ENCODE measurements at regions not wholly inside any gene's neighbourhood (a gene's known extent, or its start where the extent isn't known, plus 50 kb on each side); places are given as distances from the start of the nearest gene placed in this dataset.
A peak's percentile ranks its signal among the peaks of the same experiment; 100 is the strongest.
"Not testable (repeated sequence)": the region's sequence is repeated elsewhere in the genome, so short reads cannot be mapped to it uniquely, and the experiment has no call there.

DNA sequence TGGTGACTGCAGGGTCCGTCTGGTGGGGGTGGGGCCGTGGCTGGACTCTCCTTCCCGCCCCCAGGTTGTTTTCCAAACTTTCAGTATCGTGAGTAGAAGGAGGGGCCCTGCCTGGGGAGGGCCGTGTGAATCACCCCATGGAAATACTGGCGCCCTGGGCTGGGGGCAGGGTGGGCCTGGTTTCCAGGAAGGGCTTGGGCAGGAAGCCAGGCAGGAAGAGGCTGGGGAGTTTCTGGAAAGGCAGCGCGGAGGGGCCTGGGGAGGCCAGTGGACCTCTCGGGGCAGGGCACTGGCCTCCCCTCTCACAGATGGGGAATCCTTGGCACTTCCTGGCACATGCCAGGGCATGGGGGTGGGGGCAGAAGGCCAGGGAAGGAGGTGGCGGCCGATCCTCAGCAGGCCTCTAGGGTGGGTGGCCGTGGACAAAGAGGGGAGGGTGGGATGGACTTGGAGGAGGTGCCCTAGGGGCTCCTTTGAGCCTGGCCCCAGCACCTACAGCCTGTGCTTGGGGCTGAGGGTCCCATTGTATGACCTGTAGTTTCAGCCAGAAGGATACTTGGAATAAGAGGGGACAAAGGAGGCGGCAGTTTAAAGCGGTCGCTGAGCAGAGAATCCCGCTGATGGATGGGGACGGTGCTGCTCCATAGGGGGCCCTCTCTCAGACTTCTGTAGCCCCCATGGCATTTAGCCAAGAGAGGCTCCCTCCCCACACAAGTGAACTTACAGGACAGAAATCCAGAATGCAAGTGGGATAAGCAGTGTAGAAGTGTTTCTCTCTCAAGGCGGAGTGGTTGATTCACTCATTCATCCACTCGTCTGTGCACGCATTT is 56.5 kb upstream of the GATA2 start:
- peak; percentile 88 for DNase-seq (ENCODE audit: low read depth)

DNA sequence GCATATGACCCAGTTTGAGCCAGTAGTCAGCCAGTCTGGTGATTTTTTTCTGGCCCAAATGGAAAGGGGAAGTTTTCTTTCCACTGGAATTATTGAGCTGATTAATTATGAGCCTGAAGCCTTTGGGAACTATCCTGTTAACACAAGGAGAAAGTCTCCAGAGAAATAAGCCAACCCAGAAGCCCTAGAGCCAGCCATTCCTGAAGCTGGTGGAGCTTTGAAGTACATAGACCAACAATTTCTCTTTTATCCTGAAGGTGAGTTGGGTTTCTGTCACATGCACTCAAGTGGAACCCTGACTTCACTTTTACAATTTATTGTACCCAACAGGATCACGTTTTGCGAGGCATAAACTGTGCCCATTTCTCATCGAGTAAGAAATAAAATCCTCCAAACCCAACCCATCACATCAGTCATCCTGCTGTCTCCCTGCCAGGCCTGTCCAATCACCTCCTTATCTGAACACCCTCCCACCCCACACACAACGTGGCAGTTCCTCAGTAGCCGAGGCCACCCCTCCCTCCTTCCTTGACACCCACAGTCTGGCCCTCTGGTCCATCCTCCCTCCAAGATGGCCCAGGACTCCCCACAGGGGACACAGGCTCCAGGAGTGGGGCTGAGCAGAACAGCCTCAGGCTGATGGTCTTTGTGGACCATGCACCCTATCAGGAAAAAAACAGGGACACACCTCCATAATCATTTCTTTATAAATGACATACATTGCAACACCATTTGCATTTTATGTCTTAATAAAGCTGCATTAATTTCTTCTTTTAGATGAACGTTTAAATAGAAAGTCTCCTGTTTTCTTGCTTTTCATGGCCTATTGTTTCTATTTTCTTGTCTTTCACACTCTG is 55.7 kb upstream of the GATA2 start:
- peak; percentile 54 for DNase-seq (ENCODE audit: low read depth)

DNA sequence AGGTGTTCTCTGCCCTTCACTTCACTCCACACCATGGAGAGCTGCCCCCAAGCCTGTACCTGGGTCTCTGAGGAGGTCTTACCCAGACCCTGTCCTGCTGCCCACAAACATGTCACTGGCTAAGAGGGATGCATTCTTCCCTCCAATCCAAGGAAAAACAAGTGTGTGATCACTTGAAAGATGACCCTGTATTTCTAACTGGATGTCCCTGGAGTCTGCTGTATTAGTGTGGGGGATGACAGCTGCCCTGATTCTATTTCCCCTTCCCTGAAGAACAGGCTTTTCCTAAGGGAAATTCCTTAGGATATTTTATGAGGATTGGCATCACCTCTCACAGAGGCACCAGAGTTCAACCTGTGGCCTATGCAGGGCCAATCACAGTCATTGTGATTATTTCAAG is 55.0 kb upstream of the GATA2 start:
- DNase-seq (ENCODE audit: low read depth), result no peak

DNA sequence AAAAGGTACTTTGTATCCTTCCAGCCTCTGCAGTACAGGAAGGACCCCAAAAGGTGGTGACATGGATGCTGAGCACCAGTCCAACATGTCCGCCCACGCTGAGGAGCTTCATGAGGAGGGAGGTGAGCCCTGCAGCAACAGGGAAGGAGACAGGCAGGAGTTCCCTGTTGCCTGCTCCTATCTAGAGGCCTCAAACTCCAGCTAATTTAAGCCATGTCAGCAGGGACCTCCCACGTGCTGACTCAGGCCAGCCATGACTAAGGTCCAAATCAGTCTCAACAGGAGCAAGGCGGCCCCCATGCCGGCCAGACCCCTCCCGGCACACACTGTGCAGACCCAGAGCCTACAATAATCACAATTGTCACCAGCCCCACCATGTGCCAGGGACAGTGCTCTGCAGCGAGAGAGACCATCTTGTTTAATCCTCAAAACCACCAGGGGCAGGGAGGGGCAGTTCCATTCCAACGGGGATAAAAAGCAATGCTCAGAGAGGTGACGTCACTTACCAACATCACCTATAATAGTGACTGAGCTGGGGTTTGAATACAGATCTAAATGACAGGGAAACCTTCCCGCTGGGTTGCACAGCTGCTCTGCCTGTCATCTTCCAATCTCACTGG is 54.5 kb upstream of the GATA2 start:
- DNase-seq (ENCODE audit: low read depth), result peak; percentile 62

GRCh38 chr3:128546646-128547045 is 53.6 kb upstream of the GATA2 start:
- DNase-seq (ENCODE audit: low read depth), result no peak

DNA sequence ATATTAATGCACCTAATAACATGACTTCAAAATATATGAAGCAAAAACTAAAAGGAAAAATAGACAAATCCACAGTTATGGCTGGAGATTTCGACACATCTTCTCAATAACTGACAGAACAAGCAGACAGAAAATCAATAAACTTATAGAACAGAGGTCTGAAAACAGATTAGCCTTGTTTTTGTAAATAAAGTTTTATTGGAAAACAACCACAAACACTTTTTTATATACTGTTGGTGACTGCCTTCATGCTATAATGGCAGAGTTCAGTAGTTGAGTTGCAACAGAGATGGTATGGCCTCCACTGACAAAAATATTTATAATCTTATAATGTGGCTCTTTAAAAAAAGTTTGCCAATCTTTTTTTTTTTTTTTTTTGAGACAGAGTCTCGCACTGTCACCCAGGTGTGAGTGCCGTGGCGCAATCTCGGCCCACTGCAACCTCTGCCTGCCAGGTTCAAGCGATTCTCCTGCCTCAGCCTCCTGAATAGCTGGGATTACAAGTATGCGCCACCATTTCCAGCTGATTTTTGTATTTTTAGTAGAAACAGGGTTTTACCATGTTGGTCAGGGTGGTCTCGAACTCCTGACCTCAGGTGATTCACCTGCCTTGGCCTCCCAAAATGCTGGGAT is 52.2 kb upstream of the GATA2 start:
- DNase-seq (ENCODE audit: low read depth), result no peak

GRCh38 chr3:128544190-128544589 is 51.2 kb upstream of the GATA2 start:
- no peak for DNase-seq (ENCODE audit: low read depth)

- DNase-seq (ENCODE audit: low read depth), result not testable (repeated sequence)
These were observed 50.7 kb upstream of the GATA2 start for GRCh38 chr3:128543570-128544174.

Measured in renal cortical epithelial cell (primary cell).